HepG2 (cell line): ENCODE measurements at regions not wholly inside any gene's neighbourhood (a gene's known extent, or its start where the extent isn't known, plus 50 kb on each side); places are given as distances from the start of the nearest gene placed in this dataset.

Experiments used
- ATAC-seq: fragments of 200-7000 bp; cut with Tn5 transposase; 3 replicates; pipeline ENCODE4 v1.9.1; 2020; ENCODE audit warnings: mild to moderate bottlenecking, moderate library complexity
- BruUV-seq: library from RNA; stranded (reverse); fragments of 400-500 nt; replicated peaks from 2 replicates; lab custom pipeline; 2021; lab: Mats Ljungman, UMichigan
- CTCF ChIA-PET: fragments of 300-600 bp; formaldehyde crosslinking; extraction: SDS; loops from one replicate; lab custom pipeline; 2021; ENCODE audit warnings: low total read pairs, inconsistent platforms, low intra/inter-chr PET ratio; lab: Yijun Ruan, JAX
- POLR2A ChIA-PET: fragments of 350-600 bp; sonication (Branson Sonifier 250); formaldehyde crosslinking; loops from one replicate; lab custom pipeline; 2020; ENCODE audit warnings: antibody characterized with exemption, inconsistent platforms; lab: Yijun Ruan, JAX
- DNase-seq: peaks from one replicate; pipeline ENCODE4 v3.0.0-alpha.2; 2015; ENCODE audit warnings: low spot score
- FAIRE-seq: peaks from 3 replicates; lab custom pipeline; 2011; peaks lifted over from hg19 to GRCh38; lab: Jason Lieb, UNC
- H2AFZ ChIP-seq: one replicate; pipeline ENCODE4 v1.6.1; 2011; ENCODE audit warnings: low read length, inconsistent platforms
- H3K27ac ChIP-seq: fragments of 300-600 bp; 3 replicates; pipeline ENCODE4 v1.8.0; 2011; ENCODE audit warnings: mixed run types, mild to moderate bottlenecking, mixed read lengths, low read length, inconsistent platforms; ENCODE audit not compliant: insufficient read depth; ENCODE audit errors: extremely low read length
- H3K27me3 ChIP-seq, 2 experiments: fragments of 200-600 bp in 1 of 2; 2 replicates in 1 of 2; 3 replicates in 1 of 2; pipeline versions ENCODE4 v1.6.0 to v1.8.0; 2011; ENCODE audit warnings: low read length in 2 of 2, mild to moderate bottlenecking in 2 of 2, moderate library complexity in 2 of 2, inconsistent platforms in 1 of 2; ENCODE audit not compliant: insufficient read depth in 2 of 2, control insufficient read depth in 1 of 2
- H3K36me3 ChIP-seq, 2 experiments: fragments of 200-600 bp in 1 of 2; replicated peaks in 1 of 2; 2 replicates in 1 of 2; 3 replicates in 1 of 2; pipeline versions ENCODE4 v1.5.1 to v1.8.0; 2011; ENCODE audit warnings: low read length in 2 of 2, inconsistent platforms in 1 of 2; ENCODE audit not compliant: insufficient read depth in 2 of 2, control insufficient read depth in 1 of 2
- H3K4me1 ChIP-seq: 2 replicates; pipeline ENCODE4 v1.5.1; 2012; ENCODE audit warnings: low read length, inconsistent platforms; ENCODE audit not compliant: insufficient read depth
- H3K4me2 ChIP-seq: 2 replicates; pipeline ENCODE4 v1.6.0; 2011; ENCODE audit warnings: low read depth, low read length, inconsistent platforms
- H3K4me3 ChIP-seq, 3 experiments: fragments of 200-600 bp in 1 of 3; sonication (generic), shearing (Covaris generic) in 1 of 3; replicated peaks in 1 of 3; 2 replicates each; pipeline ENCODE4 v1.5.1; 2011 to 2016; ENCODE audit warnings: low read length in 3 of 3, inconsistent platforms in 2 of 3, low read depth in 2 of 3, mild to moderate bottlenecking in 2 of 3, control low read depth in 1 of 3, mixed read lengths in 1 of 3; ENCODE audit not compliant: insufficient read depth in 1 of 3
- H3K79me2 ChIP-seq: one replicate; pipeline ENCODE4 v1.6.1; 2011; ENCODE audit warnings: low read length, inconsistent platforms; ENCODE audit not compliant: insufficient read depth
- H3K9ac ChIP-seq: 2 replicates; pipeline ENCODE4 v1.6.0; 2011; ENCODE audit warnings: mild to moderate bottlenecking, low read depth, low read length, inconsistent platforms; ENCODE audit not compliant: insufficient read depth
- H3K9me3 ChIP-seq: 2 replicates; pipeline ENCODE4 v1.5.1; 2012; ENCODE audit warnings: mild to moderate bottlenecking, low read length
- H4K20me1 ChIP-seq: 2 replicates; pipeline ENCODE4 v1.6.0; 2011; ENCODE audit warnings: inconsistent platforms, mild to moderate bottlenecking, low read length, moderate library complexity; ENCODE audit not compliant: insufficient read depth
- BRCA1 ChIP-seq: sonication (generic); formaldehyde crosslinking; IDR thresholded peaks from 2 replicates; pipeline ENCODE4 v1.4.0; 2020; ENCODE audit warnings: missing genetic modification reagents
- TOE1 ChIP-seq: sonication (generic); formaldehyde crosslinking; IDR thresholded peaks from 2 replicates; pipeline ENCODE4 v1.4.0; 2020; ENCODE audit warnings: mild to moderate bottlenecking, missing genetic modification reagents
- ZC3H13 ChIP-seq: sonication (generic); formaldehyde crosslinking; IDR thresholded peaks from 2 replicates; pipeline ENCODE4 v1.8.1; 2023; ENCODE audit warnings: mild to moderate bottlenecking, missing genetic modification reagents, moderate library complexity
- ZNF343 ChIP-seq: sonication (generic); formaldehyde crosslinking; IDR thresholded peaks from 2 replicates; pipeline ENCODE4 v1.4.0; 2020; ENCODE audit warnings: mild to moderate bottlenecking, missing genetic modification reagents
- ZNF589 ChIP-seq: sonication (generic); formaldehyde crosslinking; conservative IDR thresholded peaks from 2 replicates; pipeline ENCODE4 v1.8.0; 2022; ENCODE audit warnings: mild to moderate bottlenecking, moderate library complexity, missing genetic modification reagents
- ZNF619 ChIP-seq: sonication (generic); formaldehyde crosslinking; IDR thresholded peaks from 2 replicates; pipeline ENCODE4 v1.4.0; 2020; ENCODE audit warnings: mild to moderate bottlenecking, missing genetic modification reagents
- ZNF720 ChIP-seq: sonication (generic); formaldehyde crosslinking; IDR thresholded peaks from 2 replicates; pipeline ENCODE4 v1.4.0; 2020; ENCODE audit warnings: missing genetic modification reagents
- WGBS: methylation state at CpG from one replicate; pipeline ENCODE4 v1.1.6; 2017; ENCODE audit warnings: low lambda C conversion rate; 5-methylcytosine and 5-hydroxymethylcytosine counted together
- in situ Hi-C: cut with HindIII; loops from 2 replicates; pipeline ENCODE4 v1.10.0; 2017; ENCODE audit warnings: low pct_unique_long_range_greater_than_20kb; ENCODE audit not compliant: extremely low pct_ligation_motif_present
- intact Hi-C: fragments of 100-400 bp; cut with micrococcal nuclease; formaldehyde crosslinking; loops from one replicate; pipeline ENCODE4 v1.10.0; 2022; ENCODE audit not compliant: unreplicated experiment
- TF ChIP-seq, protein P1 (sequence below): sonication (generic); formaldehyde crosslinking; IDR thresholded peaks from 2 replicates; pipeline ENCODE4 v1.4.0; 2020; ENCODE audit warnings: missing genetic modification reagents, mild to moderate bottlenecking, borderline replicate concordance
- TF ChIP-seq, protein P2 (sequence below): sonication (generic); formaldehyde crosslinking; IDR thresholded peaks from 2 replicates; pipeline ENCODE4 v1.5.0; 2020; ENCODE audit warnings: mild to moderate bottlenecking, missing genetic modification reagents
- TF ChIP-seq, protein P3 (sequence below): sonication (generic); formaldehyde crosslinking; IDR thresholded peaks from 2 replicates; pipeline ENCODE4 v1.9.0; 2021; ENCODE audit warnings: missing genetic modification reagents, borderline replicate concordance
- TF ChIP-seq, protein P4 (sequence below): sonication (generic); formaldehyde crosslinking; IDR thresholded peaks from 2 replicates; pipeline ENCODE4 v1.4.0; 2020; ENCODE audit warnings: missing genetic modification reagents
- TF ChIP-seq, protein P5 (sequence below): sonication (generic); formaldehyde crosslinking; IDR thresholded peaks from 2 replicates; pipeline ENCODE4 v1.4.0; 2020; ENCODE audit warnings: missing genetic modification reagents

DNA sequence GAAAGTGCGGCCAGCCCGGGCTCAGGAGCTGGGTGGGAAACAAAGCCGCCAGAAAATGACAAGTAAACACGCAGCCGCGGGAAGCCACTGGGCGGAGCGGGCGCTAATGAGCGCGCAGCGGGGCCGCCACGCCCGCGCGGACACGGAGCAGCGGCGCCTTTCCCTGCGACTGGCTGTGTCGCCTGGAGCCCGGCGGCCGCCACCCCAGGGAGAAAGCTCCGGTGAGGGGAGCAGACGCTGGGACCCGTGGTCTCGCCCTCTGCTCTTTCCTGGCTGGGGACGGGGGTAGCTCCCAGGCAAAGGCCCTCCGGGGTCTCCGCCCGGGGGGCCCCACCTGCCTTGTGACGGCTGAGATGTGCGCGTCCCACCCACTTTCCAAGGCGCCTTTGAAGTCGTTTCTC, 54.9 kb downstream of the PRR18 start:
- CTCF ChIA-PET = no interaction called here
- Histone ChIP-seq H3K9me3 (no peaks in the 10 kb centered on the region), H4K20me1 (no peaks in the 10 kb centered on the region), H3K9ac (no peak overlapping the region), H3K27ac (no peak overlapping the region), H3K4me2 (no peak overlapping the region), H3K4me3 (no peak overlapping the region), H3K4me1 (no peaks in the 10 kb centered on the region), H3K36me3 (no peaks in the 10 kb centered on the region), H3K27me3 (peaks cover 0 to 4% of the 10 kb centered on the region in 2 experiments; a peak in 2 of 5 replicates), H2AFZ (no peak overlapping the region), H3K79me2 (no peaks in the 10 kb centered on the region)
- ATAC-seq (no peak), FAIRE-seq (no peak), DNase-seq (no peak)
- intact Hi-C loops (no loop called here), in situ Hi-C loops (no loop called here)
- 63% methylated on average over 27 of the region's 38 CpGs for WGBS
- POLR2A ChIA-PET = no interaction called here
- TF ChIP-seq ZNF720 (CRISPR knock-in tag) (no peak), ZNF343 (CRISPR knock-in tag) (no peak), BRCA1 (no peak), TOE1 (CRISPR knock-in tag) (no peak), ZNF619 (CRISPR knock-in tag) (no peak), ZC3H13 (CRISPR knock-in tag) (no peak), ZNF589 (CRISPR knock-in tag) (no peak)
- TF ChIP-seq, protein P1, sequence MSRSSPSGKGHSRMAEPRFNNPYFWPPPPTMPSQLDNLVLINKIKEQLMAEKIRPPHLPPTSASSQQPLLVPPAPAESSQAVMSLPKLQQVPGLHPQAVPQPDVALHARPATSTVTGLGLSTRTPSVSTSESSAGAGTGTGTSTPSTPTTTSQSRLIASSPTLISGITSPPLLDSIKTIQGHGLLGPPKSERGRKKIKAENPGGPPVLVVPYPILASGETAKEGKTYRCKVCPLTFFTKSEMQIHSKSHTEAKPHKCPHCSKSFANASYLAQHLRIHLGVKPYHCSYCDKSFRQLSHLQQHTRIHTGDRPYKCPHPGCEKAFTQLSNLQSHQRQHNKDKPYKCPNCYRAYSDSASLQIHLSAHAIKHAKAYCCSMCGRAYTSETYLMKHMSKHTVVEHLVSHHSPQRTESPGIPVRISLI = no peak
- TF ChIP-seq, protein P2, sequence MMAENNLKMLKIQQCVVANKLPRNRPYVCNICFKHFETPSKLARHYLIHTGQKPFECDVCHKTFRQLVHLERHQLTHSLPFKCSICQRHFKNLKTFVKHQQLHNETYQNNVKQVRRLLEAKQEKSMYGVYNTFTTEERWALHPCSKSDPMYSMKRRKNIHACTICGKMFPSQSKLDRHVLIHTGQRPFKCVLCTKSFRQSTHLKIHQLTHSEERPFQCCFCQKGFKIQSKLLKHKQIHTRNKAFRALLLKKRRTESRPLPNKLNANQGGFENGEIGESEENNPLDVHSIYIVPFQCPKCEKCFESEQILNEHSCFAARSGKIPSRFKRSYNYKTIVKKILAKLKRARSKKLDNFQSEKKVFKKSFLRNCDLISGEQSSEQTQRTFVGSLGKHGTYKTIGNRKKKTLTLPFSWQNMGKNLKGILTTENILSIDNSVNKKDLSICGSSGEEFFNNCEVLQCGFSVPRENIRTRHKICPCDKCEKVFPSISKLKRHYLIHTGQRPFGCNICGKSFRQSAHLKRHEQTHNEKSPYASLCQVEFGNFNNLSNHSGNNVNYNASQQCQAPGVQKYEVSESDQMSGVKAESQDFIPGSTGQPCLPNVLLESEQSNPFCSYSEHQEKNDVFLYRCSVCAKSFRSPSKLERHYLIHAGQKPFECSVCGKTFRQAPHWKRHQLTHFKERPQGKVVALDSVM (CRISPR knock-in tag) = no peak
- TF ChIP-seq, protein P3, sequence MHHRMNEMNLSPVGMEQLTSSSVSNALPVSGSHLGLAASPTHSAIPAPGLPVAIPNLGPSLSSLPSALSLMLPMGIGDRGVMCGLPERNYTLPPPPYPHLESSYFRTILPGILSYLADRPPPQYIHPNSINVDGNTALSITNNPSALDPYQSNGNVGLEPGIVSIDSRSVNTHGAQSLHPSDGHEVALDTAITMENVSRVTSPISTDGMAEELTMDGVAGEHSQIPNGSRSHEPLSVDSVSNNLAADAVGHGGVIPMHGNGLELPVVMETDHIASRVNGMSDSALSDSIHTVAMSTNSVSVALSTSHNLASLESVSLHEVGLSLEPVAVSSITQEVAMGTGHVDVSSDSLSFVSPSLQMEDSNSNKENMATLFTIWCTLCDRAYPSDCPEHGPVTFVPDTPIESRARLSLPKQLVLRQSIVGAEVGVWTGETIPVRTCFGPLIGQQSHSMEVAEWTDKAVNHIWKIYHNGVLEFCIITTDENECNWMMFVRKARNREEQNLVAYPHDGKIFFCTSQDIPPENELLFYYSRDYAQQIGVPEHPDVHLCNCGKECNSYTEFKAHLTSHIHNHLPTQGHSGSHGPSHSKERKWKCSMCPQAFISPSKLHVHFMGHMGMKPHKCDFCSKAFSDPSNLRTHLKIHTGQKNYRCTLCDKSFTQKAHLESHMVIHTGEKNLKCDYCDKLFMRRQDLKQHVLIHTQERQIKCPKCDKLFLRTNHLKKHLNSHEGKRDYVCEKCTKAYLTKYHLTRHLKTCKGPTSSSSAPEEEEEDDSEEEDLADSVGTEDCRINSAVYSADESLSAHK = no peak
- TF ChIP-seq, protein P4, sequence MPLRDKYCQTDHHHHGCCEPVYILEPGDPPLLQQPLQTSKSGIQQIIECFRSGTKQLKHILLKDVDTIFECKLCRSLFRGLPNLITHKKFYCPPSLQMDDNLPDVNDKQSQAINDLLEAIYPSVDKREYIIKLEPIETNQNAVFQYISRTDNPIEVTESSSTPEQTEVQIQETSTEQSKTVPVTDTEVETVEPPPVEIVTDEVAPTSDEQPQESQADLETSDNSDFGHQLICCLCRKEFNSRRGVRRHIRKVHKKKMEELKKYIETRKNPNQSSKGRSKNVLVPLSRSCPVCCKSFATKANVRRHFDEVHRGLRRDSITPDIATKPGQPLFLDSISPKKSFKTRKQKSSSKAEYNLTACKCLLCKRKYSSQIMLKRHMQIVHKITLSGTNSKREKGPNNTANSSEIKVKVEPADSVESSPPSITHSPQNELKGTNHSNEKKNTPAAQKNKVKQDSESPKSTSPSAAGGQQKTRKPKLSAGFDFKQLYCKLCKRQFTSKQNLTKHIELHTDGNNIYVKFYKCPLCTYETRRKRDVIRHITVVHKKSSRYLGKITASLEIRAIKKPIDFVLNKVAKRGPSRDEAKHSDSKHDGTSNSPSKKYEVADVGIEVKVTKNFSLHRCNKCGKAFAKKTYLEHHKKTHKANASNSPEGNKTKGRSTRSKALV = no peak
- TF ChIP-seq, protein P5, sequence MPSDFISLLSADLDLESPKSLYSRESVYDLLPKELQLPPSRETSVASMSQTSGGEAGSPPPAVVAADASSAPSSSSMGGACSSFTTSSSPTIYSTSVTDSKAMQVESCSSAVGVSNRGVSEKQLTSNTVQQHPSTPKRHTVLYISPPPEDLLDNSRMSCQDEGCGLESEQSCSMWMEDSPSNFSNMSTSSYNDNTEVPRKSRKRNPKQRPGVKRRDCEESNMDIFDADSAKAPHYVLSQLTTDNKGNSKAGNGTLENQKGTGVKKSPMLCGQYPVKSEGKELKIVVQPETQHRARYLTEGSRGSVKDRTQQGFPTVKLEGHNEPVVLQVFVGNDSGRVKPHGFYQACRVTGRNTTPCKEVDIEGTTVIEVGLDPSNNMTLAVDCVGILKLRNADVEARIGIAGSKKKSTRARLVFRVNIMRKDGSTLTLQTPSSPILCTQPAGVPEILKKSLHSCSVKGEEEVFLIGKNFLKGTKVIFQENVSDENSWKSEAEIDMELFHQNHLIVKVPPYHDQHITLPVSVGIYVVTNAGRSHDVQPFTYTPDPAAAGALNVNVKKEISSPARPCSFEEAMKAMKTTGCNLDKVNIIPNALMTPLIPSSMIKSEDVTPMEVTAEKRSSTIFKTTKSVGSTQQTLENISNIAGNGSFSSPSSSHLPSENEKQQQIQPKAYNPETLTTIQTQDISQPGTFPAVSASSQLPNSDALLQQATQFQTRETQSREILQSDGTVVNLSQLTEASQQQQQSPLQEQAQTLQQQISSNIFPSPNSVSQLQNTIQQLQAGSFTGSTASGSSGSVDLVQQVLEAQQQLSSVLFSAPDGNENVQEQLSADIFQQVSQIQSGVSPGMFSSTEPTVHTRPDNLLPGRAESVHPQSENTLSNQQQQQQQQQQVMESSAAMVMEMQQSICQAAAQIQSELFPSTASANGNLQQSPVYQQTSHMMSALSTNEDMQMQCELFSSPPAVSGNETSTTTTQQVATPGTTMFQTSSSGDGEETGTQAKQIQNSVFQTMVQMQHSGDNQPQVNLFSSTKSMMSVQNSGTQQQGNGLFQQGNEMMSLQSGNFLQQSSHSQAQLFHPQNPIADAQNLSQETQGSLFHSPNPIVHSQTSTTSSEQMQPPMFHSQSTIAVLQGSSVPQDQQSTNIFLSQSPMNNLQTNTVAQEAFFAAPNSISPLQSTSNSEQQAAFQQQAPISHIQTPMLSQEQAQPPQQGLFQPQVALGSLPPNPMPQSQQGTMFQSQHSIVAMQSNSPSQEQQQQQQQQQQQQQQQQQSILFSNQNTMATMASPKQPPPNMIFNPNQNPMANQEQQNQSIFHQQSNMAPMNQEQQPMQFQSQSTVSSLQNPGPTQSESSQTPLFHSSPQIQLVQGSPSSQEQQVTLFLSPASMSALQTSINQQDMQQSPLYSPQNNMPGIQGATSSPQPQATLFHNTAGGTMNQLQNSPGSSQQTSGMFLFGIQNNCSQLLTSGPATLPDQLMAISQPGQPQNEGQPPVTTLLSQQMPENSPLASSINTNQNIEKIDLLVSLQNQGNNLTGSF (CRISPR knock-in tag) = no peak
- no TSS peak for BruUV-seq
